A549 (cell line): ENCODE measurements at regions not wholly inside any gene's neighbourhood (a gene's known extent, or its start where the extent isn't known, plus 50 kb on each side); places are given as distances from the start of the nearest gene placed in this dataset.
A peak's percentile ranks its signal among the peaks of the same experiment; 100 is the strongest.

Source experiments
- ATAC-seq, 2 experiments: fragments of 200-7000 bp in 1 of 2; fragments of >200 bp in 1 of 2; cut with Nextera tagmentation in 1 of 2; cut with Tn5 transposase in 1 of 2; 3 replicates each; pipeline versions ENCODE4 v1.8.0 to v1.9.1; 2018 to 2020; ENCODE audit warnings: mild to moderate bottlenecking in 1 of 2, moderate library complexity in 1 of 2
- CTCF ChIA-PET: fragments of 300-600 bp; sonication (Branson Sonifier 250); formaldehyde crosslinking; extraction: SDS; loops from one replicate; lab custom pipeline; 2021; ENCODE audit warnings: antibody characterized with exemption, inconsistent platforms; lab: Yijun Ruan, JAX
- POLR2A ChIA-PET: fragments of 350-600 bp; formaldehyde crosslinking; extraction: SDS; loops from one replicate; lab custom pipeline; 2021; ENCODE audit warnings: antibody characterized with exemption, inconsistent platforms; lab: Yijun Ruan, JAX
- DNase-seq, 2 experiments: peaks; one replicate each; pipeline versions ENCODE4 v3.0.0 to v3.0.0-alpha.2; 2011 to 2016; ENCODE audit warnings: low read depth in 1 of 2, low spot score in 1 of 2
- FAIRE-seq: peaks from 2 replicates; lab custom pipeline; 2011; peaks lifted over from hg19 to GRCh38; lab: Jason Lieb, UNC
- H3K27ac ChIP-seq, 2 experiments: fragments of >200 bp; sonication (Bioruptor Twin); formaldehyde crosslinking; 3 replicates each; pipeline ENCODE4 v1.5.1; 2016 to 2017
- H3K4me1 ChIP-seq: fragments of >200 bp; sonication (Bioruptor Twin); formaldehyde crosslinking; 3 replicates; pipeline ENCODE4 v1.6.1; 2016
- H3K4me2 ChIP-seq: fragments of >200 bp; sonication (Bioruptor Twin); formaldehyde crosslinking; 3 replicates; pipeline ENCODE4 v1.6.1; 2016
- H3K4me3 ChIP-seq: fragments of >200 bp; sonication (Bioruptor Twin); formaldehyde crosslinking; 3 replicates; pipeline ENCODE4 v1.5.1; 2016
- H3K9me3 ChIP-seq: fragments of >200 bp; sonication (Bioruptor Twin); formaldehyde crosslinking; 3 replicates; pipeline ENCODE4 v1.6.1; 2016
- CBX2 ChIP-seq: fragments of 200-600 bp; sonication (generic); IDR thresholded peaks from 2 replicates; pipeline ENCODE4 v1.6.1; 2016; ENCODE audit warnings: low read depth, mild to moderate bottlenecking, borderline replicate concordance
- CEBPB ChIP-seq, 2 experiments: fragments of >200 bp in 1 of 2; sonication (Bioruptor Twin) in 1 of 2; formaldehyde crosslinking in 1 of 2; IDR thresholded peaks; 2 replicates each; pipeline ENCODE4 v1.6.1; 2012 to 2016
- CHD2 ChIP-seq: fragments of 150-350 bp; IDR thresholded peaks from 2 replicates; pipeline ENCODE4 v1.6.1; 2014; ENCODE audit warnings: low read length; ENCODE audit not compliant: partially characterized antibody
- EHF ChIP-seq: fragments of 250-450 bp; sonication (Bioruptor Pico); IDR thresholded peaks from 2 replicates; pipeline ENCODE4 v1.5.0; 2020; ENCODE audit warnings: mild to moderate bottlenecking
- ESRRA ChIP-seq: fragments of 150-350 bp; IDR thresholded peaks from 2 replicates; pipeline ENCODE4 v1.6.1; 2014; ENCODE audit warnings: mild to moderate bottlenecking, low read length, borderline replicate concordance
- FOXS1 ChIP-seq: fragments of 250-450 bp; sonication (Bioruptor Pico); IDR thresholded peaks from 2 replicates; pipeline ENCODE4 v1.5.0; 2020; ENCODE audit warnings: mild to moderate bottlenecking, moderate library complexity
- HOXB13 ChIP-seq: fragments of 250-450 bp; sonication (Bioruptor Pico); IDR thresholded peaks from 2 replicates; pipeline ENCODE4 v1.5.0; 2020; ENCODE audit warnings: low read depth, mild to moderate bottlenecking, moderate library complexity
- JUNB ChIP-seq: fragments of >200 bp; sonication (Bioruptor Twin); formaldehyde crosslinking; IDR thresholded peaks from 2 replicates; pipeline ENCODE4 v1.6.1; 2016
- NPAS2 ChIP-seq: fragments of 250-450 bp; sonication (Bioruptor Pico); IDR thresholded peaks from 2 replicates; pipeline ENCODE4 v1.8.0; 2022; ENCODE audit warnings: mild to moderate bottlenecking, moderate library complexity, borderline replicate concordance
- RFX5 ChIP-seq: fragments of 450-650 bp; IDR thresholded peaks from 2 replicates; pipeline ENCODE4 v1.7.1; 2014; ENCODE audit warnings: antibody characterized with exemption, mild to moderate bottlenecking, moderate library complexity
- SMC3 ChIP-seq: fragments of >200 bp; sonication (Bioruptor Twin); formaldehyde crosslinking; IDR thresholded peaks from 3 replicates; pipeline ENCODE4 v1.6.1; 2018; ENCODE audit warnings: inconsistent platforms
- TFCP2L1 ChIP-seq: fragments of 250-450 bp; sonication (Bioruptor Pico); IDR thresholded peaks from 2 replicates; pipeline ENCODE4 v1.5.0; 2021; ENCODE audit warnings: mild to moderate bottlenecking
- ZFP36 ChIP-seq: fragments of 450-650 bp; IDR thresholded peaks from 2 replicates; pipeline ENCODE4 v1.6.1; 2014; ENCODE audit warnings: borderline replicate concordance; ENCODE audit not compliant: partially characterized antibody
- ZNF302 ChIP-seq: fragments of 250-450 bp; sonication (Bioruptor Pico); IDR thresholded peaks from 2 replicates; pipeline ENCODE4 v1.9.0; 2021; ENCODE audit warnings: inconsistent platforms, mild to moderate bottlenecking, moderate library complexity
- WGBS: methylation state at CpG from one replicate; pipeline ENCODE4 v1.1.6; 2017; ENCODE audit errors: missing lambda C conversion rate; 5-methylcytosine and 5-hydroxymethylcytosine counted together
- TF ChIP-seq, protein P1 (sequence below): fragments of >200 bp; sonication (Bioruptor Twin); formaldehyde crosslinking; IDR thresholded peaks from 2 replicates; pipeline ENCODE4 v1.6.1; 2016
- TF ChIP-seq, protein P2 (sequence below): fragments of >200 bp; sonication (Bioruptor Twin); formaldehyde crosslinking; IDR thresholded peaks from 3 replicates; pipeline ENCODE4 v1.5.1; 2016
- TF ChIP-seq, protein P3 (sequence below): fragments of 200-600 bp; sonication (generic); IDR thresholded peaks from 2 replicates; pipeline ENCODE4 v1.6.1; 2016; ENCODE audit warnings: antibody characterized with exemption, mild to moderate bottlenecking, moderate library complexity
- TF ChIP-seq, protein P4 (sequence below): IDR thresholded peaks from 2 replicates; pipeline ENCODE4 v1.6.1; 2012

DNA sequence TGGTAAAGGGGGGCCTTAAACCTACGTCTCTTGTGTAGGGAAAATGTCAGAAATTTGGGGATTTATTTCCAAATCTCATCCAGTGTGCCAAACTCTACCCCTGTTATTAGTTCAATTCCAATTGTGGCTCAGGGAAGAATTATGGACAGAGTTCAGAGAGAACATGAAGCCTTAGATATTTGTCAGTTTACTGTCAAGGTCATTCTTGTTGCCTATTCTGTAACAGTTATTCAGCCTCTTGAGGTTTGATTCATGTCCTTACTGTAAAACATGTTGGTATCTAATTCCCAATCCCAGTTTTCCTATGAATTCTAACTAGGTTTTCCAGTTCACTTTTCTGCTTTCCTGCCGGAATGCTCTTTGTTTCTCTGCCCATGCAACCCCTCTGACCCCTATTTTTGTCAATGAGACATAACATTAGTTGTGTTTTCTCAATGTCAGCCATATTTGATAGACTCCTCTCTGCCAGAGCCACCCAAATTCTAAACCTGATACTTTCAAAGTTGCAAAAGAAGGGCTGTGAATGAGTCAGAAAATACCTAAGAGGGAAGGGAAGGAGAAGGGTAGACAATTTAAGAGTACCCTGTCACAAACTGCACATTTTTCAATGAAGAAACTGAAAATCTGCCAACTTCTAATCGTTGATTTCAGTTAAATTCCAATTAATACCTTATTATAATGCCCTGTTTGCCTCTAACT lies 52.4 kb downstream of the ATOSA start:
- no peak for ATAC-seq
- Histone ChIP-seq H3K4me1 (no peaks in the 10 kb centered on the region), H3K27ac (no peak overlapping the region), H3K9me3 (no peaks in the 10 kb centered on the region), H3K4me3 (no peak overlapping the region), H3K4me2 (no peak overlapping the region)
- DNase-seq, result no peak
- CTCF ChIA-PET, result no interaction called here
- WGBS, result 56% methylated on average over 3 of the region's 3 CpGs
- TF ChIP-seq EHF (CRISPR knock-in tag) (no peak), CHD2 (no peak), ZNF302 (CRISPR knock-in tag) (no peak)
- TF ChIP-seq, protein P1, sequence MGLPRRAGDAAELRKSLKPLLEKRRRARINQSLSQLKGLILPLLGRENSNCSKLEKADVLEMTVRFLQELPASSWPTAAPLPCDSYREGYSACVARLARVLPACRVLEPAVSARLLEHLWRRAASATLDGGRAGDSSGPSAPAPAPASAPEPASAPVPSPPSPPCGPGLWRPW, result no peak
- POLR2A ChIA-PET, result no interaction called here
- FAIRE-seq, result peak; percentile 43

DNA sequence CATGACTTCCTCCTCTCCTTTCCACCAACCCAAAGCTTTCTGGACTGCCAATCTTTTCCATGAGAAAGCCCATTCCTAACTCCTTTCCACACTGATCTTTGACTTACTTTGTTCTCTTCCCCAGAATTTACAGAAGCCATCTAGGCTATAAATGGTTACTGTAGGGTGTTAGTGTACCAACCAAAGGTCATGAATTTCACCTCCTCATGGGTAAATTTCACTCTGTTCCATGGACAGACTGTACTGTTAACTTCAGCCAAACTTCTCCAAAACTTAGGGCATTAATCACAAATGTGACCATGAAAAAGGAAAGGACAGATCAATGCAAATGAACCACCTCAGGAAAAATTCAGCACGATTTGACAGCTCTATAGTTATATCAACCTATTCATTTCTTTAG lies 54.9 kb downstream of the ATOSA start:
- no peak overlapping the region for H3K4me3 ChIP-seq
- no peak overlapping the region for H3K27ac ChIP-seq
- WGBS, result 47% methylated on average over 1 of the region's 1 CpG
- no peak for DNase-seq
- H3K4me1 ChIP-seq, result peaks cover 1% of the 10 kb centered on the region; the same call in 2 of the 3 replicates
- FAIRE-seq, result peak; percentile 28
- no peak overlapping the region for H3K4me2 ChIP-seq
- TF ChIP-seq NPAS2 (CRISPR knock-in tag), result no peak
- TF ChIP-seq SMC3, result no peak
- TF ChIP-seq CBX2, result no peak
- TF ChIP-seq, protein P2, sequence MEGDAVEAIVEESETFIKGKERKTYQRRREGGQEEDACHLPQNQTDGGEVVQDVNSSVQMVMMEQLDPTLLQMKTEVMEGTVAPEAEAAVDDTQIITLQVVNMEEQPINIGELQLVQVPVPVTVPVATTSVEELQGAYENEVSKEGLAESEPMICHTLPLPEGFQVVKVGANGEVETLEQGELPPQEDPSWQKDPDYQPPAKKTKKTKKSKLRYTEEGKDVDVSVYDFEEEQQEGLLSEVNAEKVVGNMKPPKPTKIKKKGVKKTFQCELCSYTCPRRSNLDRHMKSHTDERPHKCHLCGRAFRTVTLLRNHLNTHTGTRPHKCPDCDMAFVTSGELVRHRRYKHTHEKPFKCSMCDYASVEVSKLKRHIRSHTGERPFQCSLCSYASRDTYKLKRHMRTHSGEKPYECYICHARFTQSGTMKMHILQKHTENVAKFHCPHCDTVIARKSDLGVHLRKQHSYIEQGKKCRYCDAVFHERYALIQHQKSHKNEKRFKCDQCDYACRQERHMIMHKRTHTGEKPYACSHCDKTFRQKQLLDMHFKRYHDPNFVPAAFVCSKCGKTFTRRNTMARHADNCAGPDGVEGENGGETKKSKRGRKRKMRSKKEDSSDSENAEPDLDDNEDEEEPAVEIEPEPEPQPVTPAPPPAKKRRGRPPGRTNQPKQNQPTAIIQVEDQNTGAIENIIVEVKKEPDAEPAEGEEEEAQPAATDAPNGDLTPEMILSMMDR, result no peak
- TF ChIP-seq RFX5, result no peak
- TF ChIP-seq EHF (CRISPR knock-in tag), result no peak
- no peak for TF ChIP-seq ZNF302 (CRISPR knock-in tag)
- TF ChIP-seq, protein P3, sequence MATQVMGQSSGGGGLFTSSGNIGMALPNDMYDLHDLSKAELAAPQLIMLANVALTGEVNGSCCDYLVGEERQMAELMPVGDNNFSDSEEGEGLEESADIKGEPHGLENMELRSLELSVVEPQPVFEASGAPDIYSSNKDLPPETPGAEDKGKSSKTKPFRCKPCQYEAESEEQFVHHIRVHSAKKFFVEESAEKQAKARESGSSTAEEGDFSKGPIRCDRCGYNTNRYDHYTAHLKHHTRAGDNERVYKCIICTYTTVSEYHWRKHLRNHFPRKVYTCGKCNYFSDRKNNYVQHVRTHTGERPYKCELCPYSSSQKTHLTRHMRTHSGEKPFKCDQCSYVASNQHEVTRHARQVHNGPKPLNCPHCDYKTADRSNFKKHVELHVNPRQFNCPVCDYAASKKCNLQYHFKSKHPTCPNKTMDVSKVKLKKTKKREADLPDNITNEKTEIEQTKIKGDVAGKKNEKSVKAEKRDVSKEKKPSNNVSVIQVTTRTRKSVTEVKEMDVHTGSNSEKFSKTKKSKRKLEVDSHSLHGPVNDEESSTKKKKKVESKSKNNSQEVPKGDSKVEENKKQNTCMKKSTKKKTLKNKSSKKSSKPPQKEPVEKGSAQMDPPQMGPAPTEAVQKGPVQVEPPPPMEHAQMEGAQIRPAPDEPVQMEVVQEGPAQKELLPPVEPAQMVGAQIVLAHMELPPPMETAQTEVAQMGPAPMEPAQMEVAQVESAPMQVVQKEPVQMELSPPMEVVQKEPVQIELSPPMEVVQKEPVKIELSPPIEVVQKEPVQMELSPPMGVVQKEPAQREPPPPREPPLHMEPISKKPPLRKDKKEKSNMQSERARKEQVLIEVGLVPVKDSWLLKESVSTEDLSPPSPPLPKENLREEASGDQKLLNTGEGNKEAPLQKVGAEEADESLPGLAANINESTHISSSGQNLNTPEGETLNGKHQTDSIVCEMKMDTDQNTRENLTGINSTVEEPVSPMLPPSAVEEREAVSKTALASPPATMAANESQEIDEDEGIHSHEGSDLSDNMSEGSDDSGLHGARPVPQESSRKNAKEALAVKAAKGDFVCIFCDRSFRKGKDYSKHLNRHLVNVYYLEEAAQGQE, result no peak
- no peak for TF ChIP-seq ESRRA
- TF ChIP-seq ZFP36, result no peak
- TF ChIP-seq, protein P4, sequence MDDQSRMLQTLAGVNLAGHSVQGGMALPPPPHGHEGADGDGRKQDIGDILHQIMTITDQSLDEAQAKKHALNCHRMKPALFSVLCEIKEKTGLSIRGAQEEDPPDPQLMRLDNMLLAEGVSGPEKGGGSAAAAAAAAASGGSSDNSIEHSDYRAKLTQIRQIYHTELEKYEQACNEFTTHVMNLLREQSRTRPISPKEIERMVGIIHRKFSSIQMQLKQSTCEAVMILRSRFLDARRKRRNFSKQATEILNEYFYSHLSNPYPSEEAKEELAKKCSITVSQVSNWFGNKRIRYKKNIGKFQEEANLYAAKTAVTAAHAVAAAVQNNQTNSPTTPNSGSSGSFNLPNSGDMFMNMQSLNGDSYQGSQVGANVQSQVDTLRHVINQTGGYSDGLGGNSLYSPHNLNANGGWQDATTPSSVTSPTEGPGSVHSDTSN, result no peak
- TF ChIP-seq HOXB13 (CRISPR knock-in tag), result no peak
- no peak for TF ChIP-seq TFCP2L1 (CRISPR knock-in tag)
- no peak for TF ChIP-seq CEBPB (IDR thresholded peaks at IDR 0.05)
- TF ChIP-seq FOXS1 (CRISPR knock-in tag), result no peak
- no peak for TF ChIP-seq JUNB
- ATAC-seq, result no peak
- no peaks in the 10 kb centered on the region for H3K9me3 ChIP-seq
- ChIA-PET POLR2A (no interaction called here), CTCF (interaction anchor here (1.2 kb wide), 1 partner anchor 11 kb away, joined by 4 read pairs; no protein-coding TSS in a partner anchor)
